ENCODE measurements at regions not wholly inside any gene's neighbourhood (a gene's known extent, or its start where the extent isn't known, plus 50 kb on each side); places are given as distances from the start of the nearest gene placed in this dataset.
A peak's percentile ranks its signal among the peaks of the same experiment; 100 is the strongest.

DNA sequence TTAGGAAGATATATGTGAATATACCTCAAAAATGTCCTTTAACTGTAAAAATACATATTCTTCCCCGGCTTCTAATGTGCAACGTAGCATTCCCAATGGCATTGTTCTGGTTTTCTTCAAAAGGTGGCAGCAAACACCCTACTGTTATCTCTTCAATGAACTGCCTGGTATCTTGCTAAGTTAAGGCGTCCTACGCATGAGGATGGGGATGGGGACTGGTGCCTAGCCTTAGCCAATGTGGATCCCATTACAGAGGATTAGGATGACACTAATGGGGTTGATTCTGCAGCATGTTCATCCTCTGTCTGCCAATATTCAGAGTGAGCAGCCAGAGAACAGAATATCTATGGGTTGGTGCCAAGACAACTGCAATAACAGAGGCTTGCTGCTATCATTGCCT is 334.9 kb upstream of the ADGRL3 start:
- BruUV-seq (replicated peaks), result no TSS peak
- FAIRE-seq (no peak), ATAC-seq (peak; percentile 38; the same call in 1 of the 3 replicates), DNase-seq (ENCODE audit: low read depth, low spot score) (no peak)
- ChIA-PET RAD21 (ENCODE audit: unreplicated experiment) (no interaction called here), CTCF (no interaction called here), SMC1A (ENCODE audit: uncharacterized antibody, unreplicated experiment) (no interaction called here), POLR2A (no interaction called here)
- TF ChIP-seq IKZF2 (IDR thresholded peaks at IDR 0.05) (no peak), ZNF217 (IDR thresholded peaks at IDR 0.05) (no peak), MEF2B (IDR thresholded peaks at IDR 0.05; ENCODE audit: partially characterized antibody, poor library complexity, severe bottlenecking) (no peak), SREBF2 (IDR thresholded peaks at IDR 0.05; ENCODE audit: low read length) (no peak), NR2C2 (IDR thresholded peaks at IDR 0.05; ENCODE audit: borderline replicate concordance, control insufficient read depth, insufficient read length, low read depth) (no peak)
- TF ChIP-seq, protein P1, sequence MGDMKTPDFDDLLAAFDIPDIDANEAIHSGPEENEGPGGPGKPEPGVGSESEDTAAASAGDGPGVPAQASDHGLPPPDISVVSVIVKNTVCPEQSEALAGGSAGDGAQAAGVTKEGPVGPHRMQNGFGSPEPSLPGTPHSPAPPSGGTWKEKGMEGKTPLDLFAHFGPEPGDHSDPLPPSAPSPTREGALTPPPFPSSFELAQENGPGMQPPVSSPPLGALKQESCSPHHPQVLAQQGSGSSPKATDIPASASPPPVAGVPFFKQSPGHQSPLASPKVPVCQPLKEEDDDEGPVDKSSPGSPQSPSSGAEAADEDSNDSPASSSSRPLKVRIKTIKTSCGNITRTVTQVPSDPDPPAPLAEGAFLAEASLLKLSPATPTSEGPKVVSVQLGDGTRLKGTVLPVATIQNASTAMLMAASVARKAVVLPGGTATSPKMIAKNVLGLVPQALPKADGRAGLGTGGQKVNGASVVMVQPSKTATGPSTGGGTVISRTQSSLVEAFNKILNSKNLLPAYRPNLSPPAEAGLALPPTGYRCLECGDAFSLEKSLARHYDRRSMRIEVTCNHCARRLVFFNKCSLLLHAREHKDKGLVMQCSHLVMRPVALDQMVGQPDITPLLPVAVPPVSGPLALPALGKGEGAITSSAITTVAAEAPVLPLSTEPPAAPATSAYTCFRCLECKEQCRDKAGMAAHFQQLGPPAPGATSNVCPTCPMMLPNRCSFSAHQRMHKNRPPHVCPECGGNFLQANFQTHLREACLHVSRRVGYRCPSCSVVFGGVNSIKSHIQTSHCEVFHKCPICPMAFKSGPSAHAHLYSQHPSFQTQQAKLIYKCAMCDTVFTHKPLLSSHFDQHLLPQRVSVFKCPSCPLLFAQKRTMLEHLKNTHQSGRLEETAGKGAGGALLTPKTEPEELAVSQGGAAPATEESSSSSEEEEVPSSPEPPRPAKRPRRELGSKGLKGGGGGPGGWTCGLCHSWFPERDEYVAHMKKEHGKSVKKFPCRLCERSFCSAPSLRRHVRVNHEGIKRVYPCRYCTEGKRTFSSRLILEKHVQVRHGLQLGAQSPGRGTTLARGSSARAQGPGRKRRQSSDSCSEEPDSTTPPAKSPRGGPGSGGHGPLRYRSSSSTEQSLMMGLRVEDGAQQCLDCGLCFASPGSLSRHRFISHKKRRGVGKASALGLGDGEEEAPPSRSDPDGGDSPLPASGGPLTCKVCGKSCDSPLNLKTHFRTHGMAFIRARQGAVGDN (IDR thresholded peaks at IDR 0.05), result no peak
- TF ChIP-seq, protein P2, sequence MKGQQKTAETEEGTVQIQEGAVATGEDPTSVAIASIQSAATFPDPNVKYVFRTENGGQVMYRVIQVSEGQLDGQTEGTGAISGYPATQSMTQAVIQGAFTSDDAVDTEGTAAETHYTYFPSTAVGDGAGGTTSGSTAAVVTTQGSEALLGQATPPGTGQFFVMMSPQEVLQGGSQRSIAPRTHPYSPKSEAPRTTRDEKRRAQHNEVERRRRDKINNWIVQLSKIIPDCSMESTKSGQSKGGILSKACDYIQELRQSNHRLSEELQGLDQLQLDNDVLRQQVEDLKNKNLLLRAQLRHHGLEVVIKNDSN (IDR thresholded peaks at IDR 0.05; ENCODE audit: borderline replicate concordance, extremely low read length, insufficient read depth, low read depth, low read length), result no peak
- H3K4me2 ChIP-seq (ENCODE audit: control insufficient read depth, insufficient read depth), result no peak overlapping the region
- H3K9ac ChIP-seq (ENCODE audit: control insufficient read depth, insufficient read depth, low read length), result no peak overlapping the region
- no peaks in the 10 kb centered on the region for H3K79me2 ChIP-seq (ENCODE audit: control insufficient read depth, insufficient read depth, low read length)
- H3K4me1 ChIP-seq (ENCODE audit: control insufficient read depth, insufficient read depth, low read length), result no peaks in the 10 kb centered on the region
- no peaks in the 10 kb centered on the region for H3K36me3 ChIP-seq (ENCODE audit: control insufficient read depth in 2 of 2, insufficient read depth in 2 of 2, low read length in 1 of 2)
- in situ Hi-C loops (cut with MboI), result no loop called here
- H3K27ac ChIP-seq (ENCODE audit: control insufficient read depth, insufficient read depth), result no peak overlapping the region
- intact Hi-C loops (cut with micrococcal nuclease; ENCODE audit: unreplicated experiment), result no loop called here
- WGBS (ENCODE audit: insufficient coverage, insufficient replicate concordance, low lambda C conversion rate, missing lambda C conversion rate), result 42% methylated on average over 4 of the region's 4 CpGs
- H4K20me1 ChIP-seq (ENCODE audit: control insufficient read depth, insufficient read depth), result no peaks in the 10 kb centered on the region
- no peak overlapping the region for H2AFZ ChIP-seq (ENCODE audit: control insufficient read depth, low read depth, low read length)
- H3K27me3 ChIP-seq (replicated peaks in 1 of 2; ENCODE audit: control insufficient read depth in 2 of 2, insufficient read depth in 2 of 2, low read length in 1 of 2), result no peaks in the 10 kb centered on the region
- no peaks in the 10 kb centered on the region for H3K9me3 ChIP-seq (replicated peaks; ENCODE audit: control insufficient read depth, insufficient read depth, low read length)
- no peak overlapping the region for H3K4me3 ChIP-seq

All from GM12878 (cell line).